Loucy (cell line): ENCODE measurements at regions not wholly inside any gene's neighbourhood (a gene's known extent, or its start where the extent isn't known, plus 50 kb on each side); places are given as distances from the start of the nearest gene placed in this dataset.

Experiments
- H2AFZ ChIP-seq: fragments of 200-600 bp; sonication (generic); 2 replicates; pipeline ENCODE4 v1.6.0; 2016; ENCODE audit warnings: antibody characterized with exemption, mild to moderate bottlenecking, low read length, moderate library complexity
- H3F3A ChIP-seq: fragments of 200-600 bp; 2 replicates; pipeline ENCODE4 v1.6.0; 2016; ENCODE audit warnings: antibody characterized with exemption, low read depth, mild to moderate bottlenecking
- H3K27me3 ChIP-seq: fragments of 200-600 bp; sonication (generic); 2 replicates; pipeline ENCODE4 v1.6.1; 2014; ENCODE audit warnings: low read length, mild to moderate bottlenecking; ENCODE audit not compliant: insufficient read depth, poor library complexity, severe bottlenecking
- H3K36me3 ChIP-seq: fragments of 200-600 bp; sonication (generic); 2 replicates; pipeline ENCODE4 v1.6.1; 2016; ENCODE audit warnings: low read length; ENCODE audit not compliant: insufficient read depth
- H3K4me1 ChIP-seq: fragments of 200-600 bp; sonication (generic); 2 replicates; pipeline ENCODE4 v1.5.1; 2014; ENCODE audit warnings: low read length, mild to moderate bottlenecking; ENCODE audit not compliant: insufficient read depth, poor library complexity, severe bottlenecking
- H3K4me2 ChIP-seq: fragments of 200-600 bp; sonication (generic); 2 replicates; pipeline ENCODE4 v1.6.0; 2014; ENCODE audit warnings: antibody characterized with exemption, low read length, low read depth, mild to moderate bottlenecking; ENCODE audit not compliant: poor library complexity, severe bottlenecking
- H3K4me3 ChIP-seq: fragments of 200-600 bp; sonication (generic); 2 replicates; pipeline ENCODE4 v1.5.1; 2014; ENCODE audit warnings: low read length, mild to moderate bottlenecking, mixed read lengths; ENCODE audit not compliant: poor library complexity, severe bottlenecking
- H3K79me2 ChIP-seq: fragments of 200-600 bp; sonication (generic); 2 replicates; pipeline ENCODE4 v1.6.1; 2014; ENCODE audit warnings: low read length; ENCODE audit not compliant: insufficient read depth
- H3K9ac ChIP-seq: fragments of 200-600 bp; sonication (generic); 2 replicates; pipeline ENCODE4 v1.6.0; 2014; ENCODE audit warnings: mild to moderate bottlenecking, low read depth, low read length, moderate library complexity; ENCODE audit not compliant: poor library complexity, severe bottlenecking
- H3K9me2 ChIP-seq: fragments of 200-600 bp; sonication (generic); replicated peaks from 2 replicates; pipeline ENCODE4 v1.6.1; 2016; ENCODE audit warnings: low read depth, low read length, mixed read lengths
- H3K9me3 ChIP-seq: fragments of 200-600 bp; sonication (generic); 2 replicates; pipeline ENCODE4 v1.6.1; 2014; ENCODE audit warnings: mild to moderate bottlenecking, antibody characterized with exemption, low read length, low read depth; ENCODE audit not compliant: insufficient read depth
- H4K20me1 ChIP-seq: fragments of 200-600 bp; sonication (generic); 2 replicates; pipeline ENCODE4 v1.6.0; 2014; ENCODE audit warnings: antibody characterized with exemption, low read length, mild to moderate bottlenecking; ENCODE audit not compliant: insufficient read depth, poor library complexity, severe bottlenecking
- EZH2phosphoT487 ChIP-seq: fragments of 200-600 bp; IDR thresholded peaks from 2 replicates; pipeline ENCODE4 v1.6.1; 2018; ENCODE audit warnings: antibody characterized with exemption, mild to moderate bottlenecking, moderate library complexity, borderline replicate concordance
- TF ChIP-seq, protein P1 (sequence below): fragments of 200-600 bp; sonication (generic); conservative IDR thresholded peaks from 2 replicates; pipeline ENCODE4 v1.5.1; 2014; ENCODE audit warnings: mild to moderate bottlenecking, antibody characterized with exemption, low read length

GRCh38 chr18:71807586-71807985 lies 736.6 kb downstream of the CBLN2 start:
- Histone ChIP-seq H3F3A (no peaks in the 10 kb centered on the region), H3K4me2 (no peak overlapping the region), H2AFZ (no peak overlapping the region), H3K9ac (no peak overlapping the region), H3K79me2 (no peaks in the 10 kb centered on the region), H3K4me3 (no peak overlapping the region), H3K27me3 (no peaks in the 10 kb centered on the region), H3K9me3 (no peaks in the 10 kb centered on the region), H3K9me2 (no peaks in the 10 kb centered on the region), H4K20me1 (no peaks in the 10 kb centered on the region), H3K4me1 (no peaks in the 10 kb centered on the region), H3K36me3 (no peaks in the 10 kb centered on the region)
- TF ChIP-seq EZH2phosphoT487, result no peak
- TF ChIP-seq, protein P1, sequence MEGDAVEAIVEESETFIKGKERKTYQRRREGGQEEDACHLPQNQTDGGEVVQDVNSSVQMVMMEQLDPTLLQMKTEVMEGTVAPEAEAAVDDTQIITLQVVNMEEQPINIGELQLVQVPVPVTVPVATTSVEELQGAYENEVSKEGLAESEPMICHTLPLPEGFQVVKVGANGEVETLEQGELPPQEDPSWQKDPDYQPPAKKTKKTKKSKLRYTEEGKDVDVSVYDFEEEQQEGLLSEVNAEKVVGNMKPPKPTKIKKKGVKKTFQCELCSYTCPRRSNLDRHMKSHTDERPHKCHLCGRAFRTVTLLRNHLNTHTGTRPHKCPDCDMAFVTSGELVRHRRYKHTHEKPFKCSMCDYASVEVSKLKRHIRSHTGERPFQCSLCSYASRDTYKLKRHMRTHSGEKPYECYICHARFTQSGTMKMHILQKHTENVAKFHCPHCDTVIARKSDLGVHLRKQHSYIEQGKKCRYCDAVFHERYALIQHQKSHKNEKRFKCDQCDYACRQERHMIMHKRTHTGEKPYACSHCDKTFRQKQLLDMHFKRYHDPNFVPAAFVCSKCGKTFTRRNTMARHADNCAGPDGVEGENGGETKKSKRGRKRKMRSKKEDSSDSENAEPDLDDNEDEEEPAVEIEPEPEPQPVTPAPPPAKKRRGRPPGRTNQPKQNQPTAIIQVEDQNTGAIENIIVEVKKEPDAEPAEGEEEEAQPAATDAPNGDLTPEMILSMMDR, result no peak

DNA sequence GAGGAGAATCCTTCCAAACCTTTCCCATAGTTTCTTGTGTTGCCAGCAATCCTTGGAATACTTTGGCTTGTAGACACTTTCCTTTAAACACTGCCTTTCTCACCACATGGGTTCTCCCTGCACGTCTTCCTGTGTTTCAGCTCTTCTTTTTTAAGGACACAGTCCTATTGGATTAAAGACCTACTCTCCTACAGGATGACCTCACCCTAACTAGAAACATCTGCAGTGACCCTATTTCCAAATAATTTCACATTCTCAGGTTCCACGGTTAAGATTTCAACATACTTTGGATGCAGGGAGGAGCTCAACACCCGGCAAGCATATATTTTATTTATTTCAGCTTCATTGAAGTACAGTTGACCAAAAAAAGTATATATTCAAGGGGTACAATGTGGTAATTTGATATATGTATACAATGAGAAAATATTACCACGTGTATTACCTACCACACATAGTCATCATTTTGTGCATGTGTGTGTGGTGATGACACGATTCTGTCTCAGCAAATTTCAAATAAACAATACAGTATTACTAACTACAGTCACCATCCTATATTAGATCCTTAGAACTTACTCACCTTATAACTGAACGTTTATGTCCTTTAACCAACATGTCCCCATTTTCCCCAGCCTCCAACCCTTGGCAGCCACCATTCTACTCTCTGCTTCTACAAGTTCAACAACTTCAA lies 745.0 kb downstream of the CBLN2 start:
- Histone ChIP-seq H3K4me3 (no peak overlapping the region), H3K9ac (no peak overlapping the region), H3K27me3 (no peaks in the 10 kb centered on the region), H2AFZ (no peak overlapping the region), H3K9me3 (no peaks in the 10 kb centered on the region), H3K4me2 (no peak overlapping the region), H3K9me2 (no peaks in the 10 kb centered on the region), H3K4me1 (no peaks in the 10 kb centered on the region), H3K79me2 (no peaks in the 10 kb centered on the region), H3K36me3 (no peaks in the 10 kb centered on the region), H4K20me1 (no peaks in the 10 kb centered on the region), H3F3A (no peaks in the 10 kb centered on the region)
- TF ChIP-seq EZH2phosphoT487, result no peak
- TF ChIP-seq, protein P1, result no peak

DNA sequence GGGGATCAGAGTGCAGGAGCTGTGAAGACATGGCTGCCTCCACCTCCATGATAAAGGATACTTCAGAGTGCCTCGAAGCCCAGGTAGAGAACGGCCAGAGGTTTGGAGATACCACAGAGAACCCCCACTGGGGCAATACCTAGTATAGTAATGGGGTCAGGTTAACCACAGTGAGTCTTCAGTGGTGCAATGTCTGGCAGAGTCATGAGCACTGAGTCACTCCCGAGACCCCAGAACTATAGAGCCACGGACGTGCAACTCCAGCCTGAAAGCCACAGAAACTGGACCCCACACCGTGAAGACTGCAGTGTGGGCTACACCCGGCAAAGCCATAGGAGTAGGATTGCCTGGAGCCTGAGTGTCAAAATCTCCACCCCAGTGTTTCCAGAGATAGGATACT lies 746.6 kb downstream of the CBLN2 start:
- Histone ChIP-seq H3K9me2 (no peaks in the 10 kb centered on the region), H3K4me3 (no peak overlapping the region), H2AFZ (no peak overlapping the region), H3K9ac (no peak overlapping the region), H4K20me1 (no peaks in the 10 kb centered on the region), H3K36me3 (no peaks in the 10 kb centered on the region), H3K9me3 (no peaks in the 10 kb centered on the region), H3K27me3 (no peaks in the 10 kb centered on the region), H3F3A (no peaks in the 10 kb centered on the region), H3K4me1 (no peaks in the 10 kb centered on the region), H3K4me2 (no peak overlapping the region), H3K79me2 (no peaks in the 10 kb centered on the region)
- TF ChIP-seq, protein P1, result no peak
- no peak for TF ChIP-seq EZH2phosphoT487
